A549 (cell line): ENCODE measurements at regions not wholly inside any gene's neighbourhood (a gene's known extent, or its start where the extent isn't known, plus 50 kb on each side); places are given as distances from the start of the nearest gene placed in this dataset.

Experiments
- ATAC-seq, 2 experiments: fragments of 200-7000 bp in 1 of 2; fragments of >200 bp in 1 of 2; cut with Nextera tagmentation in 1 of 2; cut with Tn5 transposase in 1 of 2; 3 replicates each; pipeline versions ENCODE4 v1.8.0 to v1.9.1; 2018 to 2020; ENCODE audit warnings: mild to moderate bottlenecking in 1 of 2, moderate library complexity in 1 of 2
- CTCF ChIA-PET: fragments of 300-600 bp; sonication (Branson Sonifier 250); formaldehyde crosslinking; extraction: SDS; loops from one replicate; lab custom pipeline; 2021; ENCODE audit warnings: antibody characterized with exemption, inconsistent platforms; lab: Yijun Ruan, JAX
- POLR2A ChIA-PET: fragments of 350-600 bp; formaldehyde crosslinking; extraction: SDS; loops from one replicate; lab custom pipeline; 2021; ENCODE audit warnings: antibody characterized with exemption, inconsistent platforms; lab: Yijun Ruan, JAX
- DNase-seq, 2 experiments: peaks; one replicate each; pipeline versions ENCODE4 v3.0.0 to v3.0.0-alpha.2; 2011 to 2016; ENCODE audit warnings: low read depth in 1 of 2, low spot score in 1 of 2
- FAIRE-seq: peaks from 2 replicates; lab custom pipeline; 2011; peaks lifted over from hg19 to GRCh38; lab: Jason Lieb, UNC
- H3K27ac ChIP-seq, 2 experiments: fragments of >200 bp; sonication (Bioruptor Twin); formaldehyde crosslinking; 3 replicates each; pipeline ENCODE4 v1.5.1; 2016 to 2017
- H3K4me1 ChIP-seq: fragments of >200 bp; sonication (Bioruptor Twin); formaldehyde crosslinking; 3 replicates; pipeline ENCODE4 v1.6.1; 2016
- H3K4me2 ChIP-seq: fragments of >200 bp; sonication (Bioruptor Twin); formaldehyde crosslinking; 3 replicates; pipeline ENCODE4 v1.6.1; 2016
- H3K4me3 ChIP-seq: fragments of >200 bp; sonication (Bioruptor Twin); formaldehyde crosslinking; 3 replicates; pipeline ENCODE4 v1.5.1; 2016
- H3K9me3 ChIP-seq: fragments of >200 bp; sonication (Bioruptor Twin); formaldehyde crosslinking; 3 replicates; pipeline ENCODE4 v1.6.1; 2016
- BCL3 ChIP-seq: fragments of >200 bp; sonication (Bioruptor Twin); formaldehyde crosslinking; IDR thresholded peaks from 3 replicates; pipeline ENCODE4 v1.6.1; 2016
- CBX2 ChIP-seq: fragments of 200-600 bp; sonication (generic); IDR thresholded peaks from 2 replicates; pipeline ENCODE4 v1.6.1; 2016; ENCODE audit warnings: low read depth, mild to moderate bottlenecking, borderline replicate concordance
- CBX8 ChIP-seq: fragments of 200-600 bp; sonication (generic); IDR thresholded peaks from 2 replicates; pipeline ENCODE4 v1.6.1; 2016
- CEBPB ChIP-seq, 2 experiments: fragments of >200 bp in 1 of 2; sonication (Bioruptor Twin) in 1 of 2; formaldehyde crosslinking in 1 of 2; IDR thresholded peaks; 2 replicates each; pipeline ENCODE4 v1.6.1; 2012 to 2016
- CHD2 ChIP-seq: fragments of 150-350 bp; IDR thresholded peaks from 2 replicates; pipeline ENCODE4 v1.6.1; 2014; ENCODE audit warnings: low read length; ENCODE audit not compliant: partially characterized antibody
- CHD4 ChIP-seq: fragments of 200-600 bp; sonication (generic); IDR thresholded peaks from 2 replicates; pipeline ENCODE4 v1.6.1; 2016; ENCODE audit warnings: antibody characterized with exemption, mild to moderate bottlenecking, borderline replicate concordance
- E2F6 ChIP-seq: IDR thresholded peaks from 2 replicates; pipeline ENCODE4 v1.6.1; 2012; ENCODE audit warnings: low read depth, borderline replicate concordance
- EHF ChIP-seq: fragments of 250-450 bp; sonication (Bioruptor Pico); IDR thresholded peaks from 2 replicates; pipeline ENCODE4 v1.5.0; 2020; ENCODE audit warnings: mild to moderate bottlenecking
- ELK1 ChIP-seq: fragments of 150-350 bp; IDR thresholded peaks from 2 replicates; pipeline ENCODE4 v1.6.1; 2014; ENCODE audit warnings: low read depth, mild to moderate bottlenecking, low read length
- FOSB ChIP-seq: fragments of 250-450 bp; sonication (Bioruptor Pico); IDR thresholded peaks from 2 replicates; pipeline ENCODE4 v1.5.0; 2020; ENCODE audit warnings: mild to moderate bottlenecking, moderate library complexity
- FOXS1 ChIP-seq: fragments of 250-450 bp; sonication (Bioruptor Pico); IDR thresholded peaks from 2 replicates; pipeline ENCODE4 v1.5.0; 2020; ENCODE audit warnings: mild to moderate bottlenecking, moderate library complexity
- HDAC2 ChIP-seq: fragments of 200-600 bp; sonication (generic); IDR thresholded peaks from 2 replicates; pipeline ENCODE4 v1.6.1; 2016
- HES2 ChIP-seq: fragments of >200 bp; sonication (Bioruptor Twin); formaldehyde crosslinking; IDR thresholded peaks from 2 replicates; pipeline ENCODE4 v1.6.1; 2016
- JUNB ChIP-seq: fragments of >200 bp; sonication (Bioruptor Twin); formaldehyde crosslinking; IDR thresholded peaks from 2 replicates; pipeline ENCODE4 v1.6.1; 2016
- KDM1A ChIP-seq: fragments of 200-600 bp; sonication (generic); IDR thresholded peaks from 2 replicates; pipeline ENCODE4 v1.6.1; 2016; ENCODE audit warnings: low read depth, mild to moderate bottlenecking
- MAX ChIP-seq: IDR thresholded peaks from 2 replicates; pipeline ENCODE4 v1.6.1; 2012
- MAZ ChIP-seq: fragments of 150-350 bp; IDR thresholded peaks from 2 replicates; pipeline ENCODE4 v1.6.1; 2014; ENCODE audit warnings: antibody characterized with exemption, low read depth, low read length, borderline replicate concordance
- MYC ChIP-seq: IDR thresholded peaks from 2 replicates; pipeline ENCODE4 v1.6.1; 2012; ENCODE audit warnings: mild to moderate bottlenecking, inconsistent platforms, low read length, improper control_type of control experiment, borderline replicate concordance
- POLR2A ChIP-seq: IDR thresholded peaks from 2 replicates; pipeline ENCODE4 v1.6.1; 2012; ENCODE audit warnings: mild to moderate bottlenecking, low read length
- RARB ChIP-seq: fragments of 250-450 bp; sonication (Bioruptor Pico); IDR thresholded peaks from 2 replicates; pipeline ENCODE4 v1.8.0; 2021; ENCODE audit warnings: mild to moderate bottlenecking, moderate library complexity
- SMC3 ChIP-seq: fragments of >200 bp; sonication (Bioruptor Twin); formaldehyde crosslinking; IDR thresholded peaks from 3 replicates; pipeline ENCODE4 v1.6.1; 2018; ENCODE audit warnings: inconsistent platforms
- ZC3H11A ChIP-seq: fragments of 450-650 bp; IDR thresholded peaks from 2 replicates; pipeline ENCODE4 v1.6.1; 2014; ENCODE audit warnings: antibody characterized with exemption, mild to moderate bottlenecking
- ZFP36 ChIP-seq: fragments of 450-650 bp; IDR thresholded peaks from 2 replicates; pipeline ENCODE4 v1.6.1; 2014; ENCODE audit warnings: borderline replicate concordance; ENCODE audit not compliant: partially characterized antibody
- ZNF302 ChIP-seq: fragments of 250-450 bp; sonication (Bioruptor Pico); IDR thresholded peaks from 2 replicates; pipeline ENCODE4 v1.9.0; 2021; ENCODE audit warnings: inconsistent platforms, mild to moderate bottlenecking, moderate library complexity
- WGBS: methylation state at CpG from one replicate; pipeline ENCODE4 v1.1.6; 2017; ENCODE audit errors: missing lambda C conversion rate; 5-methylcytosine and 5-hydroxymethylcytosine counted together

- no peak for TF ChIP-seq POLR2A
- TF ChIP-seq EHF (CRISPR knock-in tag) = no peak
- Histone ChIP-seq H3K27ac (no peak overlapping the region), H3K4me3 (no peak overlapping the region), H3K9me3 (no peaks in the 10 kb centered on the region), H3K4me1 (no peaks in the 10 kb centered on the region), H3K4me2 (no peak overlapping the region)
- 0% methylated on average over 2 of the region's 2 CpGs for WGBS
- FAIRE-seq (no peak), ATAC-seq (no peak), DNase-seq (no peak)
- CTCF ChIA-PET = no interaction called here
- POLR2A ChIA-PET = no interaction called here
Observed at GRCh38 chr5:15255576-15255975, 244.4 kb upstream of the FBXL7 start.

GRCh38 chr5:15254607-15255006 is 245.4 kb upstream of the FBXL7 start:
- ATAC-seq = no peak
- no peak overlapping the region for H3K4me3 ChIP-seq
- no peak overlapping the region for H3K4me2 ChIP-seq
- H3K4me1 ChIP-seq = no peaks in the 10 kb centered on the region
- 0% methylated on average over 3 of the region's 3 CpGs for WGBS
- CTCF ChIA-PET = no interaction called here
- FAIRE-seq = no peak
- no peak overlapping the region for H3K27ac ChIP-seq
- TF ChIP-seq CHD4 (no peak), ZC3H11A (no peak), FOXS1 (CRISPR knock-in tag) (no peak), KDM1A (no peak), MYC (no peak), CHD2 (no peak), FOSB (CRISPR knock-in tag) (no peak), E2F6 (no peak), ZNF302 (CRISPR knock-in tag) (no peak)
- TF ChIP-seq, all 56 proteins: peak for 0
- POLR2A ChIA-PET = no interaction called here
- no peaks in the 10 kb centered on the region for H3K9me3 ChIP-seq
- no peak for DNase-seq

GRCh38 chr5:15252331-15252730 is 247.6 kb upstream of the FBXL7 start:
- TF ChIP-seq SMC3 (no peak), HDAC2 (no peak), ZC3H11A (no peak), JUNB (no peak), RARB (CRISPR knock-in tag) (no peak), ELK1 (no peak), BCL3 (no peak), CBX2 (no peak), CEBPB (IDR thresholded peaks at IDR 0.05) (no peak)
- DNase-seq = no peak
- ATAC-seq = no peak
- Histone ChIP-seq H3K27ac (no peak overlapping the region), H3K4me1 (no peaks in the 10 kb centered on the region), H3K4me3 (no peak overlapping the region), H3K9me3 (no peaks in the 10 kb centered on the region), H3K4me2 (no peak overlapping the region)
- no peak for FAIRE-seq
- 1% methylated on average over 3 of the region's 3 CpGs for WGBS
- ChIA-PET CTCF (no interaction called here), POLR2A (no interaction called here)

GRCh38 chr5:15249152-15249551 is 250.8 kb upstream of the FBXL7 start:
- no peak overlapping the region for H3K27ac ChIP-seq
- ATAC-seq = no peak
- DNase-seq = no peak
- 2% methylated on average over 3 of the region's 3 CpGs for WGBS
- ChIA-PET POLR2A (no interaction called here), CTCF (no interaction called here)
- H3K9me3 ChIP-seq = no peaks in the 10 kb centered on the region
- no peak overlapping the region for H3K4me2 ChIP-seq
- no peak overlapping the region for H3K4me3 ChIP-seq
- no peaks in the 10 kb centered on the region for H3K4me1 ChIP-seq
- no peak for FAIRE-seq
- TF ChIP-seq ELK1 (no peak), CBX8 (no peak), ZFP36 (no peak), HES2 (no peak), MAZ (no peak), MAX (no peak), MYC (no peak)
- TF ChIP-seq, all 56 proteins: peak for 0
